Erythroblast (primary cell): ENCODE measurements at regions not wholly inside any gene's neighbourhood (a gene's known extent, or its start where the extent isn't known, plus 50 kb on each side); places are given as distances from the start of the nearest gene placed in this dataset.

Experiments
- GATA1 ChIP-seq: IDR thresholded peaks from 2 replicates; pipeline ENCODE4 v1.6.1; 2011; ENCODE audit warnings: low read depth, mild to moderate bottlenecking, control low read depth, low read length, moderate library complexity
- POLR2A ChIP-seq: IDR thresholded peaks from 2 replicates; pipeline ENCODE4 v1.6.1; 2011; ENCODE audit warnings: mild to moderate bottlenecking, low read length

DNA sequence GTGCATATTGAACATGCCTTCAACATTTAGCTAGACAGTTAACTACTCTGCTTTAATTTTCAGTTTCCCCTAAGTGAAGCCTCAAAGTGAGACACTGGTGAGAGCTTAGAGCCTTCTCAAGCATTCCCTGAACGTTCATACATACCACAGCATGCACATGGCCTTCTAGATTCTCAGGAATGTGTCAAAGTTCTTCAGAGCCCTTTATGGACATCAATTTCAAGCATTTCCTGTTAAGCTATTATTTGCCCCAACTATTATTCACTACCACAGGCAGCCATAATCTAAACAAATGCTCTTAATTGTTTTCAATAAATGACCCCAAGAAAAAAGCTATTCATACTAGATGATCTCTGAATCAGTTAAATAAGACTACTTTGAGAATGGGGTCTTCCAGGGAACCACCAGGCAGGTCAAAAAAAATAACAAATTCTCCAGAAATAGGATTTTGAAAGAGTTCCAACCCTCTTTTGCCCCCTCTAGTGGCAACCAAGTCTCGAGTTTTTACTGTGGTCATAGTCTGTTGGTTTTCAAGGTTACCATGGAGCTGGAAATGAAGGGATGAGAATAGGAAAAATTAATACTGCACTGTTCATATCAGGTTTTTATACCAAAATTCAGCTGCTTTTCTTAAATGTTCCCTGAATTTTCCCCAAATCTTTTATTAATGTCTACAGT lies 235.4 kb downstream of the RAB28 start:
- TF ChIP-seq POLR2A, result no peak
- TF ChIP-seq GATA1, result no peak
